Calu3 (cell line): ENCODE measurements at regions not wholly inside any gene's neighbourhood (a gene's known extent, or its start where the extent isn't known, plus 50 kb on each side); places are given as distances from the start of the nearest gene placed in this dataset.

Experiments
- BruUV-seq: library from RNA; stranded (reverse); fragments of 400-500 nt; replicated peaks from 2 replicates; lab custom pipeline; 2021; lab: Mats Ljungman, UMichigan
- CTCF ChIA-PET: fragments of 300-600 bp; sonication (Branson Sonifier 250); formaldehyde crosslinking; loops from one replicate; lab custom pipeline; 2022; ENCODE audit warnings: antibody characterized with exemption; lab: Charles Lee
- DNase-seq: peaks from one replicate; pipeline ENCODE4 v3.0.0; 2022
- H3K27ac Mint-ChIP-seq: one replicate; pipeline ENCODE4 v1.8.0; 2022; ENCODE audit warnings: mixed read lengths; ENCODE audit not compliant: unreplicated experiment
- H3K27me3 Mint-ChIP-seq: one replicate; pipeline ENCODE4 v1.8.0; 2022; ENCODE audit warnings: mixed read lengths; ENCODE audit not compliant: unreplicated experiment
- H3K36me3 Mint-ChIP-seq: one replicate; pipeline ENCODE4 v1.8.0; 2022; ENCODE audit warnings: mild to moderate bottlenecking, moderate library complexity, mixed read lengths; ENCODE audit not compliant: insufficient read depth, unreplicated experiment
- H3K4me1 Mint-ChIP-seq: one replicate; pipeline ENCODE4 v1.8.0; 2022; ENCODE audit warnings: mild to moderate bottlenecking, low read depth, mixed read lengths; ENCODE audit not compliant: unreplicated experiment
- H3K4me3 Mint-ChIP-seq: one replicate; pipeline ENCODE4 v1.8.0; 2022; ENCODE audit warnings: mild to moderate bottlenecking, low read depth, moderate library complexity, mixed read lengths; ENCODE audit not compliant: unreplicated experiment
- H3K9me3 Mint-ChIP-seq: one replicate; pipeline ENCODE4 v1.8.0; 2022; ENCODE audit warnings: low read depth, mixed read lengths; ENCODE audit not compliant: unreplicated experiment
- intact Hi-C: fragments of 100-400 bp; cut with micrococcal nuclease; formaldehyde crosslinking; loops from one replicate; pipeline ENCODE4 v1.10.0; 2022; ENCODE audit not compliant: unreplicated experiment
- TF ChIP-seq, protein P1 (sequence below): fragments of 200-600 bp; IDR thresholded peaks from one replicate; pipeline ENCODE4 v1.8.0; 2022; ENCODE audit warnings: antibody characterized with exemption; ENCODE audit not compliant: unreplicated experiment

- BruUV-seq: no TSS peak
- intact Hi-C loops: no loop called here
- no peak for DNase-seq
- no peaks in the 10 kb centered on the region for H3K27me3 Mint-ChIP-seq
- no peaks in the 10 kb centered on the region for H3K9me3 Mint-ChIP-seq
- no peaks in the 10 kb centered on the region for H3K4me1 Mint-ChIP-seq
- H3K4me3 Mint-ChIP-seq: no peak overlapping the region
- CTCF ChIA-PET: no interaction called here
- no peak overlapping the region for H3K27ac Mint-ChIP-seq
- H3K36me3 Mint-ChIP-seq: no peaks in the 10 kb centered on the region
- TF ChIP-seq, protein P1, sequence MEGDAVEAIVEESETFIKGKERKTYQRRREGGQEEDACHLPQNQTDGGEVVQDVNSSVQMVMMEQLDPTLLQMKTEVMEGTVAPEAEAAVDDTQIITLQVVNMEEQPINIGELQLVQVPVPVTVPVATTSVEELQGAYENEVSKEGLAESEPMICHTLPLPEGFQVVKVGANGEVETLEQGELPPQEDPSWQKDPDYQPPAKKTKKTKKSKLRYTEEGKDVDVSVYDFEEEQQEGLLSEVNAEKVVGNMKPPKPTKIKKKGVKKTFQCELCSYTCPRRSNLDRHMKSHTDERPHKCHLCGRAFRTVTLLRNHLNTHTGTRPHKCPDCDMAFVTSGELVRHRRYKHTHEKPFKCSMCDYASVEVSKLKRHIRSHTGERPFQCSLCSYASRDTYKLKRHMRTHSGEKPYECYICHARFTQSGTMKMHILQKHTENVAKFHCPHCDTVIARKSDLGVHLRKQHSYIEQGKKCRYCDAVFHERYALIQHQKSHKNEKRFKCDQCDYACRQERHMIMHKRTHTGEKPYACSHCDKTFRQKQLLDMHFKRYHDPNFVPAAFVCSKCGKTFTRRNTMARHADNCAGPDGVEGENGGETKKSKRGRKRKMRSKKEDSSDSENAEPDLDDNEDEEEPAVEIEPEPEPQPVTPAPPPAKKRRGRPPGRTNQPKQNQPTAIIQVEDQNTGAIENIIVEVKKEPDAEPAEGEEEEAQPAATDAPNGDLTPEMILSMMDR: no peak
Observed at GRCh38 chr10:107656932-107657331, 492.4 kb upstream of the SORCS1 start.

DNA sequence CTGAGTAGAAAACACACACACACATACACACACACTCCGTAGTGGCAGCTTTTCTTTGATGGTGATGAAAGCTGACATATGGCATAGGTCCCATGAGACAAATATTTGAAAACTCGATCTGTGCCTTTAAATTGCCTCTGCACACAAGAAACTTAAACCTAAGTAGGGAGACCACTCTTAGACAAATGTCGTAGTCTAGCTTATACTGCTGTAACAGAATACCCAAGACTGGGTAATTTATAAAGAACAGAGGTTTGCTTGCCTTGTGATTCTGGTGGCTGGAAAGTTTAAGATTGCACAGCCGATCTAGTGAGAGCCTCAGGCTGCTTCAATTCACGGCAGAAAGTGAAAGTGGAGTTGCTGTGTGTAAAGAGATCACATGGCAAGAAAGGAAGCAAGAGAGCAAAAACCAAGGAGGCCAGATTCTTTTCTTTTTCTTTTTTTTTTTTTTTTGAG lies 489.4 kb upstream of the SORCS1 start:
- intact Hi-C loops: no loop called here
- no peak for DNase-seq
- H3K27ac Mint-ChIP-seq: no peak overlapping the region
- H3K4me1 Mint-ChIP-seq: no peaks in the 10 kb centered on the region
- CTCF ChIA-PET: no interaction called here
- peak overlapping the region; percentile 47 for H3K4me3 Mint-ChIP-seq
- TF ChIP-seq, protein P1: no peak
- BruUV-seq: no TSS peak
- no peaks in the 10 kb centered on the region for H3K27me3 Mint-ChIP-seq
- H3K36me3 Mint-ChIP-seq: no peaks in the 10 kb centered on the region
- no peaks in the 10 kb centered on the region for H3K9me3 Mint-ChIP-seq

DNA sequence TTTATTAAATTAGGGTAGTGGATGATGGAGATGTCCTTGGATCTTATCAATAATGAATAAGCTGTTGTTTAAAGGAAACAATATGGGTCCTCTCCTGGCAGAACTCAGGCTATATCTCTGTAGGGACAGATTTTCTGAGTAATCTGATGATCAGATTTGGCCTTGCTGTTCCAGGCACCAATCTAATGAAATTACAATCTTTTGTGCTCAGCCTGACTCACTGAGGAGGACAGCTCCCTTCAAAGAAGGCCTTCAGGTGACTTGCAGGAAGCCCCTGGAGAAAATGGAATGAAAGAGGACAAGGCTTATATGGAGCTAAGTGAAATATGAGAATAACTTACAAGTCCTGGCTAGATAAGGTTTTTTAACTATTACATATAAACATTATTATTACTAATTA lies 486.4 kb upstream of the SORCS1 start:
- H3K27me3 Mint-ChIP-seq: no peaks in the 10 kb centered on the region
- no peak for DNase-seq
- intact Hi-C loops: no loop called here
- H3K4me3 Mint-ChIP-seq: no peak overlapping the region
- no TSS peak for BruUV-seq
- H3K36me3 Mint-ChIP-seq: no peaks in the 10 kb centered on the region
- H3K9me3 Mint-ChIP-seq: no peaks in the 10 kb centered on the region
- TF ChIP-seq, protein P1: no peak
- no peaks in the 10 kb centered on the region for H3K4me1 Mint-ChIP-seq
- CTCF ChIA-PET: no interaction called here
- no peak overlapping the region for H3K27ac Mint-ChIP-seq

DNA sequence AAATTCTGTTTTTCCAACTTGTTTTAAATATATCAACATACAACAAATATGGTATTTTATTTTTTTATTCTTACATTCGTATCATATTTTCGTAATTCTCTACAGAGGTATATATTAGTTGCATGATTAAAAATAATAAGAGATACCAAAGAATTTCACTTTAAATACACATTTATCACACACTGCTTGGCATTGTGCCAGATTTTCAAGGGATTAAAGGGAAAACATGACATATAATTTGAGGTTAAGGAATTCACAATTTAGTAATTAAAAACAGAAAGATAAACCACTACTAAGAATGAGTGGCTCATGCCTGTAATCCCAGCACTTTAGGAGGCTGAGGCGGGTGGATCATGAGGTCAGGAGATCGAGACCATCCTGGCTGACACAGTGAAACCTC lies 484.7 kb upstream of the SORCS1 start:
- Mint-ChIP-seq H3K4me1 (no peaks in the 10 kb centered on the region), H3K9me3 (peaks cover 3% of the 10 kb centered on the region), H3K36me3 (no peaks in the 10 kb centered on the region), H3K4me3 (no peak overlapping the region), H3K27ac (no peak overlapping the region), H3K27me3 (no peaks in the 10 kb centered on the region)
- DNase-seq: no peak
- CTCF ChIA-PET: no interaction called here
- intact Hi-C loops: no loop called here
- TF ChIP-seq, protein P1: no peak
- no TSS peak for BruUV-seq
